Adrenal gland (tissue), 5 donors: ENCODE measurements at regions not wholly inside any gene's neighbourhood (a gene's known extent, or its start where the extent isn't known, plus 50 kb on each side); places are given as distances from the start of the nearest gene placed in this dataset.

ENCODE experiments used
- CTCF ChIP-seq, 6 experiments: fragments of 450-650 bp in 4 of 6; fragments of 200-600 bp in 2 of 6; sonication (generic) in 1 of 6; IDR thresholded peaks; 1 replicate in 5 of 6; 2 replicates in 1 of 6; pipeline versions ENCODE4 v1.5.1 to v1.8.0; 2016 to 2021; ENCODE audit warnings: antibody characterized with exemption in 6 of 6, mild to moderate bottlenecking in 2 of 6, moderate library complexity in 1 of 6
- POLR2A ChIP-seq, 2 donors: fragments of 450-650 bp; IDR thresholded peaks; one replicate each; pipeline ENCODE4 v1.6.1; 2017; ENCODE audit warnings: antibody characterized with exemption in 2 of 2, mild to moderate bottlenecking in 2 of 2, moderate library complexity in 1 of 2
- donor health status: DM: no; HTN: no; CAD: no.

- TF ChIP-seq CTCF (IDR thresholded peaks at IDR 0.05) (no peak), POLR2A (IDR thresholded peaks at IDR 0.05) (no peak)
These were observed 461.1 kb upstream of the TGFBR2 start for GRCh38 chr3:30145281-30145680.
